Activated CD4-positive, alpha-beta memory T cell treated with anti-CD3 and anti-CD28 coated beads, Interleukin-2, amount 10 ng/mL, durations not matched to agents 7 days and 5 days (primary cell): ENCODE measurements at regions not wholly inside any gene's neighbourhood (a gene's known extent, or its start where the extent isn't known, plus 50 kb on each side); places are given as distances from the start of the nearest gene placed in this dataset.

Experiments used
- CTCF ChIA-PET: fragments of 350-600 bp; sonication (Branson Sonifier 250); formaldehyde crosslinking; loops from one replicate; lab custom pipeline; 2021; ENCODE audit warnings: antibody characterized with exemption, inconsistent platforms; lab: Charles Lee
- POLR2A ChIA-PET: fragments of 350-600 bp; sonication (Branson Sonifier 250); formaldehyde crosslinking; loops from one replicate; lab custom pipeline; 2021; ENCODE audit warnings: antibody characterized with exemption; lab: Charles Lee
- DNase-seq: peaks from one replicate; pipeline ENCODE4 v3.0.0-alpha.2; 2020
- H3K27ac Mint-ChIP-seq: one replicate; pipeline ENCODE4 v1.8.0; 2021; ENCODE audit warnings: mild to moderate bottlenecking, mixed read lengths
- H3K27me3 Mint-ChIP-seq: one replicate; pipeline ENCODE4 v1.8.0; 2021; ENCODE audit warnings: mixed read lengths
- H3K36me3 Mint-ChIP-seq: one replicate; pipeline ENCODE4 v1.8.0; 2021; ENCODE audit warnings: low read depth, mixed read lengths
- H3K4me1 Mint-ChIP-seq: one replicate; pipeline ENCODE4 v1.8.0; 2021; ENCODE audit warnings: mixed read lengths
- H3K4me3 Mint-ChIP-seq: one replicate; pipeline ENCODE4 v1.8.0; 2021; ENCODE audit warnings: mild to moderate bottlenecking, mixed read lengths
- H3K9me3 Mint-ChIP-seq: one replicate; pipeline ENCODE4 v1.8.0; 2021; ENCODE audit warnings: mixed read lengths

GRCh38 chr7:54664235-54665228, 94.5 kb downstream of the SEC61G start:
- POLR2A ChIA-PET = no interaction called here
- CTCF ChIA-PET = no interaction called here
- H3K27me3 Mint-ChIP-seq = peaks cover 25% of the 10 kb centered on the region
- H3K9me3 Mint-ChIP-seq = peaks cover 3% of the 10 kb centered on the region
- DNase-seq = no peak
- H3K4me1 Mint-ChIP-seq = peaks cover 3% of the 10 kb centered on the region
- H3K4me3 Mint-ChIP-seq = no peak overlapping the region
- no peak overlapping the region for H3K27ac Mint-ChIP-seq
- H3K36me3 Mint-ChIP-seq = no peaks in the 10 kb centered on the region

- Mint-ChIP-seq H3K4me3 (no peak overlapping the region), H3K4me1 (peaks cover 3% of the 10 kb centered on the region)
- CTCF ChIA-PET = no interaction called here
These were observed 95.3 kb downstream of the SEC61G start for GRCh38 chr7:54663603-54664234.

DNA sequence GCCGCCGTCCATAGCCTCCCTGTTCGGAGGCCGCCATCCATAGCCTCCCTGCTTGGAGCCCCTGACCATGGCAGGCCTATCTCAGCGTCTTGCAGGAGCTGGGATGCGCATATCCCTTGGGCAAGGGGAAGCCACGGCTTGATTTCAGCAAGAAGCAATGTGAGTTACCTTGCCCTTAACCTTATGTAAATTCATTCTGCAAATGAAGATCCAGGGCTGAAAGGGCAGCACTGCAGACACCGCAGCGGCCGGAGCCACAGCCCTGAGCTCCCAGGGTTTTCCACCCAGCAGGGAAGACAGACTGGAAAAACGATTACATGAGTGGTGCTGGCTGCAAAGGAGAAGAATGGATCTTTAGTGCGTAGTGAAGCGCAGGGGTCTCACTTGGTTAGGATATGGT, 95.8 kb downstream of the SEC61G start:
- Mint-ChIP-seq H3K4me3 (no peak overlapping the region), H3K27me3 (peaks cover 25% of the 10 kb centered on the region), H3K9me3 (no peaks in the 10 kb centered on the region), H3K4me1 (peaks cover 3% of the 10 kb centered on the region), H3K27ac (no peak overlapping the region), H3K36me3 (no peaks in the 10 kb centered on the region)
- CTCF ChIA-PET = no interaction called here
- POLR2A ChIA-PET = no interaction called here
- no peak for DNase-seq

More at GRCh38 chr7:54663603-54664234, 95.3 kb downstream of the SEC61G start:
- no peaks in the 10 kb centered on the region for H3K9me3 Mint-ChIP-seq
- DNase-seq = no peak
- no peak overlapping the region for H3K27ac Mint-ChIP-seq
- H3K27me3 Mint-ChIP-seq = peaks cover 25% of the 10 kb centered on the region
- H3K36me3 Mint-ChIP-seq = no peaks in the 10 kb centered on the region
- POLR2A ChIA-PET = no interaction called here

GRCh38 chr7:54662701-54663100, 96.3 kb downstream of the SEC61G start:
- Mint-ChIP-seq H3K36me3 (no peaks in the 10 kb centered on the region), H3K27ac (no peak overlapping the region), H3K9me3 (no peaks in the 10 kb centered on the region), H3K4me3 (no peak overlapping the region), H3K27me3 (peaks cover 25% of the 10 kb centered on the region), H3K4me1 (peaks cover 3% of the 10 kb centered on the region)
- POLR2A ChIA-PET = no interaction called here
- no peak for DNase-seq
- CTCF ChIA-PET = no interaction called here

GRCh38 chr7:54653905-54654304, 105.1 kb downstream of the SEC61G start:
- Mint-ChIP-seq H3K9me3 (no peaks in the 10 kb centered on the region), H3K36me3 (no peaks in the 10 kb centered on the region), H3K4me1 (no peaks in the 10 kb centered on the region), H3K27ac (no peak overlapping the region), H3K27me3 (no peaks in the 10 kb centered on the region), H3K4me3 (no peak overlapping the region)
- ChIA-PET POLR2A (no interaction called here), CTCF (no interaction called here)
- no peak for DNase-seq

GRCh38 chr7:54643064-54643463, 100.9 kb downstream of the VSTM2A start:
- no peak overlapping the region for H3K27ac Mint-ChIP-seq
- CTCF ChIA-PET = no interaction called here
- DNase-seq = no peak

GRCh38 chr7:54637712-54638396, 95.7 kb downstream of the VSTM2A start:
- Mint-ChIP-seq H3K4me3 (no peak overlapping the region), H3K27ac (no peak overlapping the region), H3K4me1 (no peaks in the 10 kb centered on the region), H3K27me3 (no peaks in the 10 kb centered on the region), H3K36me3 (no peaks in the 10 kb centered on the region), H3K9me3 (peaks cover 2% of the 10 kb centered on the region)
- ChIA-PET CTCF (no interaction called here), POLR2A (no interaction called here)
- no peak for DNase-seq

More at GRCh38 chr7:54643064-54643463, 100.9 kb downstream of the VSTM2A start:
- H3K36me3 Mint-ChIP-seq = no peaks in the 10 kb centered on the region
- H3K27me3 Mint-ChIP-seq = no peaks in the 10 kb centered on the region
- peaks cover 2% of the 10 kb centered on the region for H3K9me3 Mint-ChIP-seq
- no peaks in the 10 kb centered on the region for H3K4me1 Mint-ChIP-seq
- no peak overlapping the region for H3K4me3 Mint-ChIP-seq
- POLR2A ChIA-PET = no interaction called here

DNA sequence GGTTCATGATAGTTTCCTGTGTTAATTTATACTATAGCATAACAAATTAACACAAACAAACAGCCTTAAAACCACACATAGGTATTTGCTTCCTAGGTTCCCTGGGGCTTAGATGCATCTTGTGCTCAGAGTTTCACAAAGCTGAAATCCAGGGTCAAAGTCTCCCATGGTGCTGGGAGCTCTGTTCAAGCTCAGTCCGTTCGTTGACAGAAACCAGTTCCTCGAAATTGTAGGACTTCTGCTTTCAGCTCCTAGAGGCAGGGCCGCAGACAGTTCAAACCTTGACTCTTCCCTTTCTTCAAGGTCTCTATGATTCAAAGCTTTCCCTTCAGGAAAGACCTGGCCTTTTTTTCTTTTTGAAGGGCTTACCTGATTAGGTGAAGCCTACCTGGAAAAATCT, 90.5 kb downstream of the VSTM2A start:
- POLR2A ChIA-PET = no interaction called here
- no peaks in the 10 kb centered on the region for H3K4me1 Mint-ChIP-seq
- H3K4me3 Mint-ChIP-seq = no peak overlapping the region
- no peak for DNase-seq
- peaks cover 8% of the 10 kb centered on the region for H3K9me3 Mint-ChIP-seq
- CTCF ChIA-PET = interaction anchor here (0.6 kb wide), 1 partner anchor 8 kb away, joined by 3 read pairs; no protein-coding TSS in a partner anchor
- H3K27ac Mint-ChIP-seq = no peak overlapping the region
- no peaks in the 10 kb centered on the region for H3K36me3 Mint-ChIP-seq
- H3K27me3 Mint-ChIP-seq = no peaks in the 10 kb centered on the region

- no peak for DNase-seq
- no peak overlapping the region for H3K4me3 Mint-ChIP-seq
- H3K36me3 Mint-ChIP-seq = no peaks in the 10 kb centered on the region
- CTCF ChIA-PET = no interaction called here
- H3K9me3 Mint-ChIP-seq = peaks cover 8% of the 10 kb centered on the region
- H3K4me1 Mint-ChIP-seq = no peaks in the 10 kb centered on the region
- POLR2A ChIA-PET = no interaction called here
- no peak overlapping the region for H3K27ac Mint-ChIP-seq
- no peaks in the 10 kb centered on the region for H3K27me3 Mint-ChIP-seq
These were observed 87.6 kb downstream of the VSTM2A start for GRCh38 chr7:54629771-54630170.

DNA sequence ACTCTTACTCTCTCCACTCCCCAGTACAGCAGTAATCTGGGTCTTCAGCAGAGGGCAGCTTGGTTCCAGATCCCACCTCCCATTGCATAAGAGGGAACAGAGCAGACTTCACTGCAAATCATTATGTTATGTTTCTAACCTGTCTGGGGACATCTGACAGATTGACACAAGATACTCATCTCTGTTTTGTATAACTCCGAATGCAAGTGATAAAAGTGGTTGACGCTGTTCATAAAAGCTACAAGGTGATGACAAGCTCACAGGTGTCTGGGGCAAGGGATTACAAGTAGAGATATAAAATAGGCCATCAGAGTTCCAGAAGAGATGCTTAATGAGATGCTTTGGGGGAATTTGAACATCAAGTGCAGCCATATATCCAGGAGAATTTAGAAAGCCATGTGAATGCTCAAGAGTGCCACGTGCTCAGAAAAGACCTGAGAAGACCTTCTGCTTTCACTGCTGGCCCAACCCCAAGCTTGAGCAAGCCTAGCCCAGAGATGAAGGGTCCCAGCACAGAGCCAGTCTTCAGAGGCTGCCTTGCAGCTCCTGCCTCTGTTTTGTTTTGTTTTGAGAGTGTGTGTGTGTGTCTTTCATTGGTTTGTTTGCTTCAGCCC, 80.6 kb downstream of the VSTM2A start:
- peaks cover 6% of the 10 kb centered on the region for H3K9me3 Mint-ChIP-seq
- DNase-seq = no peak
- ChIA-PET CTCF (no interaction called here), POLR2A (no interaction called here)
- no peaks in the 10 kb centered on the region for H3K27me3 Mint-ChIP-seq
- H3K4me1 Mint-ChIP-seq = no peaks in the 10 kb centered on the region
- no peak overlapping the region for H3K4me3 Mint-ChIP-seq
- no peaks in the 10 kb centered on the region for H3K36me3 Mint-ChIP-seq
- no peak overlapping the region for H3K27ac Mint-ChIP-seq
